Stimulated activated CD8-positive, alpha-beta memory T cell treated with anti-CD3 and anti-CD28 coated beads, Interleukin-7, amount 100 ng/mL, for 24 hours (primary cell): ENCODE measurements at regions not wholly inside any gene's neighbourhood (a gene's known extent, or its start where the extent isn't known, plus 50 kb on each side); places are given as distances from the start of the nearest gene placed in this dataset.

Source experiments
- DNase-seq: peaks from one replicate; pipeline ENCODE4 v3.0.0-alpha.2; 2020; ENCODE audit warnings: low read depth

DNA sequence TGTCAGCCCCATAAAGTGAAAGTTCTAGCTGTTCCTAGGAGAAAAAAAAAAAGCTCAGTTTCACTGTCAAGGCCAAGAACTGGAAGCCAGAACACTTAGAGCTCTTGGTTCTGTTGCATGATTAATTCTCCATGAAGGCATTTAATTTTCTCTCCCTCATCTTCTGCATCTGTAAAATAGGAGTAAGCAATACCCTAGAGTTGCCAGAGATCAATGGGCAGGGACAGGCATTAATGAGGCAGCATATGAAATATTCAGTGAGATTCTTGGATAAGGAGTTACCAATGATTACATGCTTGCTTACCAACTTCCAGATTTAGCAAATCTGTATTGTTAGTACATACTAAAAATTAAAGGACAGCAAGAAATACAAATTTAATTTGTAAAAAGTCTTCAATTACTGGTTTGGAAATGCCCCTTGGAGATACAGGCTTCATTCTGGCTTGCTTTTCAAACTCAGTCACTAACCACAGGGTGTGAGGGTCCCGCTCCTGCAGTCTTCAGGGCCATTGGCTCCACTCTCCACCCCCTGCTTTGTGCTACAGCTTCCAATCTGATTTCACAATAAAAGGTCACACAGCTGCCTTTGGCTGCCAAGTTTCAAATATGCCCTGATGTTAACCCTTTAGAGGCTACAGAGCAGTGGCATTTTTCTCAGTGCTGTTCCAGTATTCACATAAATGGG, 624.6 kb downstream of the BNC2 start:
- DNase-seq, result no peak

- no peak for DNase-seq
These were observed 623.7 kb downstream of the BNC2 start for GRCh38 chr9:16246785-16247184.

DNA sequence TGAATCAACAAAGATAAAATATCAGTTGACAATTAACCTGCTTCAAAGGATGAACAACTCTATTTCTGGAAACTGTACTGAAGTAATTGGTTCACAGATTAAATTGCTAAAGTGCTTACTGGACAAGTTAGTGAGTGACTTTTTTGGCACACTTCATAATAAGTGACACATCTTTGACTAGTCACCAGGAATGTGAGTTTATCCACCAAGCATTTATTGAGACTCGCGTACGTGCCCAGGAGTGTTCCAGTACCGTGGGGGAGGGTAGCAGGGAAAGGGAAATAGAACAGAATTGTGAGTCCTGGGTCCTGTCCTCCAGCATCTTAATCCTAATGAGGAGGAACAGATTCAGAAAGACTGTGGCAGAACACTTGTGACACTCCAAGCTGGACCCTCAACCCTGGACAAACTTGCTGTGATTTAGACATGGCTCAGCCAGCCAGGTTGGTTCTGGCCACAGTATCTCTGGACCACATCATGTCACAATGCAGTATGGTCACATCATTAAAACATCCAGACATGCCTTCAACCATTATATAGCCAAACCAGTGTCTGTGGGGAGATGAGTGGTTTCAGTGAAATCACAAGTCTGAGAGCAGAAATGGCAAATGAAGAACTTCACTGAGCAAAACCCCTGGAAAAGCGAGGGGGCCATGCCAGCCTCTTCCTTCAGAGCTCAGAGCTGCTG, 623.1 kb downstream of the BNC2 start:
- no peak for DNase-seq

DNA sequence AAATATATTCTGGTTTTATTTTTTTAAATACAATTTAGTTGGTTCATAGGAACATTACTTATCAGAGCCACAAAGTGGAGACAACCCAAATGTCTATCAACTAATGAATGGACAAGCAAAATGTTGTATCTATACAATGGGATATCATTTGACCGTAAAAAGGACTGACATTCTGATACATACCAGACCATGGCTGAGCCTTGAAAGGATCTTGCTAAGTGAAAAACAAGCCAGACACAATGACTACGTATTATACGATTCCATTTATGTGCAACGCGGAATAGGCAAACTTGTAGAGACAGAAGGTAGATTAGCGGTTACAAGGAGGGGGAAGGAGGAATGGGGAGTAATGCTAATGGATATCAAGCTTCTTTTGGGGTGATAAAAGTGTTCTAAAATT, 621.6 kb downstream of the BNC2 start:
- no peak for DNase-seq

GRCh38 chr9:16252616-16253015, 617.9 kb downstream of the BNC2 start:
- DNase-seq, result no peak

- DNase-seq, result no peak
These were observed 615.8 kb downstream of the BNC2 start for GRCh38 chr9:16254674-16255073.

- no peak for DNase-seq
These were observed 615.3 kb downstream of the BNC2 start for GRCh38 chr9:16255217-16255616.

GRCh38 chr9:16257604-16258003, 612.9 kb downstream of the BNC2 start:
- DNase-seq, result no peak

GRCh38 chr9:16258191-16258590, 612.3 kb downstream of the BNC2 start:
- DNase-seq, result no peak

DNA sequence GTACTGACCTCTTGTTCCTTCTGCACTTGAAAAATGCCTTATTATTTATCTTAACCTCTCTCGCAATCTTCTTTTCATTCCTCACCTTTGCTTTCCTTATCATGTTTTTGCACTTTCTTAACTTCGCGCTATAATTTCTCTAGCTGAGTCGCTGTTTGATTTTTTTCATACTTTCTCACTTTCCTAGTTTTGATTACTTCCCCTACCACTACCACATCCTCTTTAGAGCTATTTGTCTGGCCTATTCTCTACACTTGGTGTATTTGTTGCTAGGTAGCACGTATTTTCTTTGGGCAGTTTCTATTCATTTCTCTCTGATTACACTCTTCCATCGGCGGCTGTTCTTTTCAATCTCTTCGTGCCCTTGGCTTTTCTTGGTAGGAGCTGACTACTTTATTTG, 611.8 kb downstream of the BNC2 start:
- DNase-seq, result no peak

GRCh38 chr9:16262477-16263261, 607.8 kb downstream of the BNC2 start:
- DNase-seq, result no peak

GRCh38 chr9:16265688-16266087, 604.8 kb downstream of the BNC2 start:
- no peak for DNase-seq

GRCh38 chr9:16266648-16267276, 603.7 kb downstream of the BNC2 start:
- no peak for DNase-seq

GRCh38 chr9:16267281-16268066, 603.0 kb downstream of the BNC2 start:
- no peak for DNase-seq

DNA sequence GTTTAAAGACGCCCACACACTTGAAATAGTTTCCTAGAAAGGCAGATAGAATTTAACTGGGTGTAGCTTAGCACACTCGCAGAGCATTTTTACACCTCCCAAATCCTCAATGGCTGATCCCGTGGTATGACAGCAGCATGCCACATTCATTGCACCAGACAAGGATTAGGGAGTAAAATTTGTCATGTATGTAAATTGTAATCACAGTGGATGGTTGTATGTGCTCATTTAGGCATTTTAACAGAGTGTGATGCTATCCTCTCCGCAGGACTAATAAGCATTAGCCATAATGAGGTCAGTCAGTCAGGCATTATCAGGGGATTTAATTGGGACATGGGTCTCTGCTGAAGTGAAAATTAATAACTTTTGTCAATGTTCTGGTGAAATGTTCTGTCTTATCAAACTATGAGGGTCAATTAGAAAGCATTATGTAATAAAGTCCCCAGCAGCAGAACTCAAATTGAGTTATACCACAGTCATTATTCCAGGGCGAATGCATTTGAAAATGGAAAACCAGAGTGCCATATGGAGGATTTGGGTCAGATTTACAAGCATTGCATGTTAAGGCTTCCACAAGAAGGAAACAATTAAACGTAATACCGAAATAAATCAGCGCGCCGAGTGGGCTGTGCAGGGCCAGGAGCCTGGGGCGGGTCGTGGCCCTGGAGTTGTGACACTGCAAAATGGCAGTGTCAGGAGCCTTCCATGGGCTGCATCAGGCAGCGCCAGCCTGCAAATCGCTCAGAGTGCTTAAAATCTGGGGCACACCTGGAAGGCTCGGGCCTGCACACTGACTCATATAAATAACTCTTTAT, 602.2 kb downstream of the BNC2 start:
- DNase-seq, result no peak

DNA sequence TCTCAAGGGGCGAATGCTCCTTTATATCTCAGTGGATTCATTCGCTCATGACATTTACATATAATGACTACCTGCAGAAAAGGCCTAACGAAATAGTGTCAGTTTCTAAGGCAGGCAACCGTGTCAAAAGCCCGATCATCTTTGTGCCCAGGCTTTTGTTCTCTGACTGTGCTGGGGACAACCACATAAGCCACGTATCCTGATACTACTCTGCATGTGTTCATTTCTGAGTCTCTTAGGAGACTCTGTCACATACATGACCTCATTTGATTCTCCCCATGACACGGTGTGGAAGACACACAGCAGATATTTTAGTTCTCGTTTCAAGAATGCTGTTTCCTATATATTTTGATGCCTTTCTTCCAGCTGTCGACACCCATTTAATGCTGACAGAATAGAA, 598.5 kb downstream of the BNC2 start:
- DNase-seq, result no peak

DNA sequence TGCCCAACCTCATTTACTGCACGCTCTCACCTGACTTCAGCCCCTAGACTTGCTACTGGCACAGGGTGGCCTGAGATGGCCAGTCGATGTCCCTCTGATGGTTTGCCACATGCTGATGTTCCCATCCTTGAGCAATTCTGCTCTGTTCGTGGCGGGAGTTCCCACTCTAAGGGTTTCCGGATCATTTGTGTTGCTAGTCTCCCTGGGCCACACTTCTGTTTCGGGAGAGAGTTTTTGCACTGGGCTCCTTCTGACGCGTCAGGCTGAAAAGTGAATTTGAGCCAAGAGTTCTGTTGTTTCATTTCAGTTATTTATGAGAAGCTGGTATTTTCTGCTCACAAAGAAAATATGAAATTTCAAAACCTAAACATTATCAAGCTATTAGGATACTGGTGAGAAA, 597.7 kb downstream of the BNC2 start:
- DNase-seq, result no peak

DNA sequence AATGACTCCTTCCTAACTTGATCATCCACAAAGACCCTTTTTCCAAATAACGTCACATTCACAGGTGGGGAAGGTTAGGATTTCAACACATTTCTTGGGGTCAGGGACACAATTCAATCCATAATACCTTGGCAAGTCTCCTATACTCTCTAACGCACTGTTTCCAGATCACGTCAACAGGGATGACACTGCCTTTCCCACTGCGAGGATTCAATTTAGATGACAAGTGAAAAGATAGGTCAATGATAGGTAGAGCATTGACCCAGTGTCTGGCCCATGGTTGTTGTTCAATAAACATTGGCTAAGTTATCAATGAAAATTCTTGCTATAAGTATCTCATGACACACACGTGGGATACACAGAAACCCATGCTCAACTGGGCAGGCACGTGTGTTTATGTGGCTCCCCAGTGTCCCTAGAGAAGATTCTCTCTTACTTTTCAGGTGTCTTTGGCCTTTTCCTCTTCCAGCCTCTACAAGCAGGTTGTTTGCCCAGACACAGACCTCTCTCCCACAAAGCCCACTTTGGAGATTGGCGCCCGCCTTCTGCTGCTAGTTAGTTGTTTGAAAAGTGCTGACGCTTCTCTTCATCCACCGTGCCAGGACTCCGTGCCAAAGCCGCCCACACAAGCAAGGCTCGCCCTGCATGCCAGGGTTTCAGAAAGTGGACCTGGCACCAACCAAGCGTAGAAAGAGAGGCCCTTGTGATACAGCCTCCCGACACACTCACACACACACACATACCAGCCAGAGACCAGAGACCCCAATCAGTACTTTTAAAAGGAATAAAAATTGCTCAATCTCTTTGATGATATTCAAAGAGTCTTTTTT, 594.5 kb downstream of the BNC2 start:
- DNase-seq, result no peak

DNA sequence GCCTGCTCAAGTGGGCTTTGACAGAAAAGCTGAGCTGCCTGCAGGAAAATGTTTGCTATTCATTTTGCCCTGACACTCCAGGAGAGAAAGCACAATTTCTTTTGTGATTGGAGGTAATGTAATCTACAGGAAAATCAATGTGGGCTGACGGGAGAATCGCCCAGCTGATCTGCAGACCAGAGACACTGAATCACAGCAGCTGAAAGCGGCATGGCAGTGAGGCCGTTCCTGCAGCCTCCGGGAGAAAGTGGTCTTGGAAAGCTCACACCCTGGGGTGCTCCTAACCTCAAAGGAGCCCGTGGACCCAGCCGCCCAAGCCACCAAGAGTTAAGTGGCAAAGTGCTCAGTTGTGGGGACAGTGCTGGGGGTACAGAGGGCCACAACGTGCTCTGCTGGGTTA, 593.6 kb downstream of the BNC2 start:
- no peak for DNase-seq

DNA sequence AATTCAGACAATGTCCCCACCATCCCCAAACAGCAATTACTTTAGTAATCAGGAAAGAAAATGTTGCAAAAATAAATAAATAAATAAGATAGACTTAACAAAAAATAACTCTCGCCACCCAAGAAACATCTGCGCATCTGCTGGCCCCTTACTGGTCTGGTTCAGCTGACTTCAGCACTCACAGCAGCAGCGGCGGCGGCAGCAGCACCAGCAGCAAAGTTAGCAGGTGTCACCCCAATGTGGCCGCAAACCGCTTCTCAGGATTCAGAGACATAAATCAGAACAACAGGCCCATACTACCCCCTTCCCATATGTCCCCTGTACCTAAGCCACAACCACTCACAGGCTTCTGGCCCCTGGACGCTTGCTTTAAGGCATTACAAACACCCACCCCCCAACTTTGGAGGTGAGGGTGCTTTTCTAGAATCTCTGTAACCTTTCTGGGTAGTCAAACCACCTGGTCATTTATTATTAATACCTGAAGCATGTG, 593.0 kb downstream of the BNC2 start:
- no peak for DNase-seq
